HFF-Myc (cell line): ENCODE measurements at regions not wholly inside any gene's neighbourhood (a gene's known extent, or its start where the extent isn't known, plus 50 kb on each side); places are given as distances from the start of the nearest gene placed in this dataset.
"Not testable (repeated sequence)": the region's sequence is repeated elsewhere in the genome, so short reads cannot be mapped to it uniquely, and the experiment has no call there.

Experiments used
- DNase-seq: peaks from one replicate; pipeline ENCODE4 v3.0.0-alpha.2; 2011; ENCODE audit warnings: low read depth; ENCODE audit errors: extremely low read depth
- H3K4me3 ChIP-seq: replicated peaks from 2 replicates; pipeline ENCODE4 v1.5.1; 2011; ENCODE audit warnings: low read depth, mild to moderate bottlenecking, control low read depth, low read length
- TF ChIP-seq, protein P1 (sequence below): IDR thresholded peaks from 2 replicates; pipeline ENCODE4 v1.5.1; 2012; ENCODE audit warnings: mild to moderate bottlenecking, low read depth, low read length, control low read depth; ENCODE audit errors: missing control alignments

- no peak for DNase-seq
- TF ChIP-seq, protein P1, sequence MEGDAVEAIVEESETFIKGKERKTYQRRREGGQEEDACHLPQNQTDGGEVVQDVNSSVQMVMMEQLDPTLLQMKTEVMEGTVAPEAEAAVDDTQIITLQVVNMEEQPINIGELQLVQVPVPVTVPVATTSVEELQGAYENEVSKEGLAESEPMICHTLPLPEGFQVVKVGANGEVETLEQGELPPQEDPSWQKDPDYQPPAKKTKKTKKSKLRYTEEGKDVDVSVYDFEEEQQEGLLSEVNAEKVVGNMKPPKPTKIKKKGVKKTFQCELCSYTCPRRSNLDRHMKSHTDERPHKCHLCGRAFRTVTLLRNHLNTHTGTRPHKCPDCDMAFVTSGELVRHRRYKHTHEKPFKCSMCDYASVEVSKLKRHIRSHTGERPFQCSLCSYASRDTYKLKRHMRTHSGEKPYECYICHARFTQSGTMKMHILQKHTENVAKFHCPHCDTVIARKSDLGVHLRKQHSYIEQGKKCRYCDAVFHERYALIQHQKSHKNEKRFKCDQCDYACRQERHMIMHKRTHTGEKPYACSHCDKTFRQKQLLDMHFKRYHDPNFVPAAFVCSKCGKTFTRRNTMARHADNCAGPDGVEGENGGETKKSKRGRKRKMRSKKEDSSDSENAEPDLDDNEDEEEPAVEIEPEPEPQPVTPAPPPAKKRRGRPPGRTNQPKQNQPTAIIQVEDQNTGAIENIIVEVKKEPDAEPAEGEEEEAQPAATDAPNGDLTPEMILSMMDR, result no peak
- no peak overlapping the region for H3K4me3 ChIP-seq
Measured at GRCh38 chr4:19472666-19473065, 779.0 kb upstream of the SLIT2 start.

DNA sequence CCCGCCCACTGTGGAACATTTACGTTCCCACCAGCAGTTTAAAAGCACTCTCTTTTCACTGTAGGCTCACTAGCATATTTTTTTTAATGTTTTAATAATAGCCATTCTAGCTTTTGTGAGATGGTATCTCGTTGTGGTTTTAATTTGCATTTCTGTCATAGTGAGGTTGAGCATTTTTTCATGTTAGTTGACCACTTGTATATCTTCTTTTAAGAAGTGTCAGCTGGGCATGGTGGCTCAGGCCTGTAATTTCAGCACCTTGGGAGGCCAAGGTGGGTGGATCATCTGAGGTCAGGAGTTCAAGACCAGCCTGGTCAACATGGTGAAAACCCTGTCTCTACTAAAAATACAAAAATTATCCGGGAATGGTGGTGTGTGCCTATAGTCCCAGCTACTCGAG lies 781.7 kb upstream of the SLIT2 start:
- DNase-seq, H3K4me3 ChIP-seq: not testable (repeated sequence)

DNA sequence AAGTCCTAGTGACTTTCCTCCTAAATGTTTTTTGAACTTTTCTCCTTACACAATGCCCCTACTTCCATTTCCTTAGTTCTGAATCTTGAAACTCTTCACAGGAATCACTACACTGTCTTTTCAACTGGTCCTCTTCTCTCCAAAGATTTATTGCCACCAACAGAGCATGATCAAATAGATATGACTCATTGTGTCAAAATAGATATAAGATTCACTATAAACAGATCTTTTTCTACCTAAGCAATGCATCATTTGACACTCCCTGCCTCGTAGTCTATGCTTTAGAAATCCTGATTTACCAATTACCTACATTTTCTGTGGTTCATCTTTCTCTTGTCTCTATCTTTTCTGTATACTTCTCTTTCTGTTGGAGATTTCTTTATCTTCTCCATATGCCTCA lies 789.6 kb upstream of the SLIT2 start:
- TF ChIP-seq, protein P1, result no peak
- no peak overlapping the region for H3K4me3 ChIP-seq
- no peak for DNase-seq

- TF ChIP-seq, protein P1, result no peak
- H3K4me3 ChIP-seq, result no peak overlapping the region
- DNase-seq, result no peak
Measured at GRCh38 chr4:19455850-19456602, 795.7 kb upstream of the SLIT2 start.

GRCh38 chr4:19455196-19455595 lies 796.5 kb upstream of the SLIT2 start:
- DNase-seq, result no peak
- TF ChIP-seq, protein P1, result no peak
- H3K4me3 ChIP-seq, result no peak overlapping the region

- no peak overlapping the region for H3K4me3 ChIP-seq
- TF ChIP-seq, protein P1, result no peak
- no peak for DNase-seq
Measured at GRCh38 chr4:19438233-19438632, 813.5 kb upstream of the SLIT2 start.

- H3K4me3 ChIP-seq, result no peak overlapping the region
- TF ChIP-seq, protein P1, result no peak
- no peak for DNase-seq
Measured at GRCh38 chr4:19437008-19437407, 814.7 kb upstream of the SLIT2 start.
